Endothelial cell of umbilical vein (primary cell): ENCODE measurements at regions not wholly inside any gene's neighbourhood (a gene's known extent, or its start where the extent isn't known, plus 50 kb on each side); places are given as distances from the start of the nearest gene placed in this dataset.

Experiments
- BruUV-seq: library from RNA; stranded (reverse); fragments of 400-500 nt; replicated peaks from 2 replicates; lab custom pipeline; 2021; lab: Mats Ljungman, UMichigan
- CTCF ChIA-PET: fragments of 300-600, 350-600 bp; sonication (Branson Sonifier 250); formaldehyde crosslinking; loops from one replicate; lab custom pipeline; 2021; ENCODE audit warnings: antibody characterized with exemption, inconsistent platforms; lab: Charles Lee
- POLR2A ChIA-PET: fragments of 300-600, 350-600 bp; sonication (Branson Sonifier 250); formaldehyde crosslinking; loops from one replicate; lab custom pipeline; 2021; ENCODE audit warnings: antibody characterized with exemption, inconsistent platforms; lab: Charles Lee
- DNase-seq: peaks from one replicate; pipeline ENCODE4 v3.0.0-alpha.2; 2011; ENCODE audit warnings: low read depth, low spot score
- FAIRE-seq: peaks from 2 replicates; lab custom pipeline; 2011; peaks lifted over from hg19 to GRCh38; lab: Jason Lieb, UNC
- H2AFZ ChIP-seq: 2 replicates; pipeline ENCODE4 v1.6.0; 2012; ENCODE audit warnings: low read depth, low read length, control low read depth, inconsistent platforms
- H3K27ac ChIP-seq: 2 replicates; pipeline ENCODE4 v1.5.1; 2011; ENCODE audit warnings: low read depth, mild to moderate bottlenecking, control low read depth, low read length, moderate library complexity; ENCODE audit not compliant: insufficient read depth
- H3K27me3 ChIP-seq, 2 experiments: 2 replicates each; pipeline versions ENCODE4 v1.6.0 to v1.6.1; 2011; ENCODE audit warnings: low read length in 2 of 2, mixed read lengths in 1 of 2; ENCODE audit not compliant: control insufficient read depth in 2 of 2, insufficient read depth in 2 of 2
- H3K36me3 ChIP-seq, 2 experiments: 2 replicates in 1 of 2; 3 replicates in 1 of 2; pipeline ENCODE4 v1.5.1; 2011; ENCODE audit warnings: low read length in 2 of 2, mild to moderate bottlenecking in 1 of 2, moderate library complexity in 1 of 2; ENCODE audit not compliant: control insufficient read depth in 2 of 2, insufficient read depth in 2 of 2; ENCODE audit errors: extremely low read depth in 1 of 2
- H3K4me1 ChIP-seq: 3 replicates; pipeline ENCODE4 v1.5.1; 2011; ENCODE audit warnings: mild to moderate bottlenecking, low read length; ENCODE audit not compliant: control insufficient read depth, insufficient read depth; ENCODE audit errors: extremely low read depth
- H3K4me2 ChIP-seq: 2 replicates; pipeline ENCODE4 v1.6.1; 2011; ENCODE audit warnings: low read length, control low read depth, mixed read lengths; ENCODE audit not compliant: insufficient read depth
- H3K4me3 ChIP-seq, 3 experiments: fragments of 200-600 bp in 1 of 3; sonication (generic), shearing (Covaris generic) in 1 of 3; replicated peaks in 1 of 3; 2 replicates each; pipeline ENCODE4 v1.5.1; 2011 to 2016; ENCODE audit warnings: control low read depth in 3 of 3, low read length in 3 of 3, mild to moderate bottlenecking in 2 of 3, inconsistent platforms in 1 of 3, low read depth in 1 of 3, moderate library complexity in 1 of 3; ENCODE audit not compliant: insufficient read depth in 1 of 3
- H3K79me2 ChIP-seq: 2 replicates; pipeline ENCODE4 v1.6.0; 2012; ENCODE audit warnings: low read length, inconsistent platforms; ENCODE audit not compliant: control insufficient read depth, insufficient read depth
- H3K9ac ChIP-seq: replicated peaks from 2 replicates; pipeline ENCODE3; 2011; ENCODE audit warnings: low read length, control low read depth; ENCODE audit not compliant: insufficient read depth; ENCODE audit errors: extremely low read depth
- H3K9me1 ChIP-seq: replicated peaks from 3 replicates; pipeline ENCODE4 v1.6.0; 2011; ENCODE audit warnings: mild to moderate bottlenecking, low read length; ENCODE audit not compliant: control insufficient read depth, insufficient read depth; ENCODE audit errors: extremely low read depth
- H3K9me3 ChIP-seq: replicated peaks from 2 replicates; pipeline ENCODE4 v1.5.1; 2012; ENCODE audit warnings: low read length, inconsistent platforms; ENCODE audit not compliant: control insufficient read depth, insufficient read depth
- H4K20me1 ChIP-seq: replicated peaks from 2 replicates; pipeline ENCODE3; 2011; ENCODE audit warnings: mild to moderate bottlenecking, low read length; ENCODE audit not compliant: control insufficient read depth, insufficient read depth; ENCODE audit errors: extremely low read depth
- CTCF ChIP-seq, 2 donors: IDR thresholded peaks; 1 replicate in 1 of 2; 2 replicates in 1 of 2; pipeline ENCODE4 v1.5.1; 2011; ENCODE audit warnings: low read length in 2 of 2, mild to moderate bottlenecking in 2 of 2, moderate library complexity in 2 of 2, control low read depth in 1 of 2, inconsistent platforms in 1 of 2, low read depth in 1 of 2; ENCODE audit not compliant: insufficient read depth in 1 of 2; ENCODE audit errors: extremely low read depth in 1 of 2
- EZH2 ChIP-seq: IDR thresholded peaks from 2 replicates; pipeline ENCODE4 v1.6.1; 2012; ENCODE audit warnings: borderline replicate concordance, low read depth, mild to moderate bottlenecking, moderate library complexity, low read length, inconsistent platforms; ENCODE audit not compliant: severe bottlenecking
- FOS ChIP-seq: IDR thresholded peaks from 2 replicates; pipeline ENCODE4 v1.6.1; 2011; ENCODE audit warnings: mild to moderate bottlenecking, low read length, moderate library complexity, borderline replicate concordance; ENCODE audit not compliant: insufficient read depth
- GATA2 ChIP-seq: IDR thresholded peaks from 2 replicates; pipeline ENCODE4 v1.7.0; 2011; ENCODE audit warnings: low read depth, mild to moderate bottlenecking, moderate library complexity, mixed read lengths, low read length; ENCODE audit not compliant: insufficient read length, insufficient read depth
- JUN ChIP-seq: IDR thresholded peaks from 2 replicates; pipeline ENCODE4 v1.6.1; 2011; ENCODE audit warnings: borderline replicate concordance, low read depth; ENCODE audit not compliant: insufficient read length, insufficient read depth
- MAX ChIP-seq: IDR thresholded peaks from 2 replicates; pipeline ENCODE4 v1.6.1; 2011; ENCODE audit not compliant: insufficient read depth, insufficient read length
- MYC ChIP-seq: IDR thresholded peaks from one replicate; pipeline ENCODE4 v1.6.1; 2011; ENCODE audit warnings: mild to moderate bottlenecking, low read depth, low read length
- POLR2A ChIP-seq: IDR thresholded peaks from 2 replicates; pipeline ENCODE4 v1.6.1; 2012; ENCODE audit warnings: low read depth, mild to moderate bottlenecking, control low read depth, low read length
- POLR2AphosphoS5 ChIP-seq: IDR thresholded peaks from 2 replicates; pipeline ENCODE4 v1.6.1; 2012; ENCODE audit warnings: low read depth, mild to moderate bottlenecking, control low read depth, low read length, moderate library complexity; ENCODE audit not compliant: insufficient read depth
- dilution Hi-C: fragments of 300-500 bp; cut with MboI; formaldehyde crosslinking; loops from one replicate; pipeline ENCODE4 v1.15.0; 2019; ENCODE audit warnings: low sequenced_read_pairs; ENCODE audit not compliant: extremely low pct_ligation_motif_present
- intact Hi-C: fragments of 100-400 bp; cut with micrococcal nuclease; formaldehyde crosslinking; loops from one replicate; pipeline ENCODE4 v1.10.0; 2022

- no peak overlapping the region for H3K4me3 ChIP-seq
- FAIRE-seq: no peak
- H4K20me1 ChIP-seq: no peaks in the 10 kb centered on the region
- intact Hi-C loops (no loop called here), dilution Hi-C loops (no loop called here)
- CTCF ChIA-PET: no interaction called here
- H3K79me2 ChIP-seq: no peaks in the 10 kb centered on the region
- H2AFZ ChIP-seq: no peak overlapping the region
- no peak overlapping the region for H3K4me2 ChIP-seq
- H3K36me3 ChIP-seq: no peaks in the 10 kb centered on the region
- no TSS peak for BruUV-seq
- H3K9me1 ChIP-seq: no peaks in the 10 kb centered on the region
- H3K9ac ChIP-seq: no peak overlapping the region
- no peak for DNase-seq
- H3K4me1 ChIP-seq: no peaks in the 10 kb centered on the region
- H3K9me3 ChIP-seq: no peaks in the 10 kb centered on the region
- POLR2A ChIA-PET: no interaction called here
- H3K27me3 ChIP-seq: no peaks in the 10 kb centered on the region
- H3K27ac ChIP-seq: no peak overlapping the region
- no peak for TF ChIP-seq POLR2A
- no peak for TF ChIP-seq FOS
- TF ChIP-seq GATA2: no peak
- no peak for TF ChIP-seq CTCF (IDR thresholded peaks at IDR 0.05; ENCODE audit: extremely low read depth in 1 of 2, insufficient read depth in 1 of 2, low read depth in 1 of 2, low read length in 2 of 2)
Measured at GRCh38 chr12:84315926-84316325, 596.7 kb downstream of the SLC6A15 start.

DNA sequence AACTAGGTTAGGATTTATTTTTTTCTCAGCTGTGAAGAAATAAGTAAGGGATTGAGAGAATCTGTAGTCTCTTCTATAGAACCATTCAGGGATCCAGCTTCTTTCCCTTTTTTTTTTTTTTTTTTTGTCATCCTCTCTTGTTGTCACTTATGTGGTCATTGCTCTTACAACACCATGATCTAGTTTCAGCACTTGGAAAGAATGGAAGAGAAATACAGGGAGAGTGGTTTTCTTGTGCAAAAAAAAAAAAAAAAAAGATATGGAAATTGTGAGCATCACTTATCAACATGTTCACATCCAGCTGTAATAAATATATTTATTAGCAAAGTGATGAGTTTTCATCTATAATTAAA lies 599.3 kb downstream of the SLC6A15 start:
- BruUV-seq: no TSS peak
- no peaks in the 10 kb centered on the region for H4K20me1 ChIP-seq

More for the DNA sequence above, 599.3 kb downstream of the SLC6A15 start:
- Histone ChIP-seq H3K9me1 (no peaks in the 10 kb centered on the region), H3K4me1 (no peaks in the 10 kb centered on the region), H3K9me3 (no peaks in the 10 kb centered on the region), H2AFZ (no peak overlapping the region), H3K9ac (no peak overlapping the region), H3K79me2 (no peaks in the 10 kb centered on the region), H3K4me2 (no peak overlapping the region), H3K4me3 (no peak overlapping the region), H3K27ac (no peak overlapping the region), H3K27me3 (no peaks in the 10 kb centered on the region), H3K36me3 (no peaks in the 10 kb centered on the region)
- FAIRE-seq (no peak), DNase-seq (no peak)
- intact Hi-C loops: no loop called here
- no peak for TF ChIP-seq FOS
- no peak for TF ChIP-seq CTCF (IDR thresholded peaks at IDR 0.05; ENCODE audit: extremely low read depth in 1 of 2, insufficient read depth in 1 of 2, low read depth in 1 of 2, low read length in 2 of 2)
- no peak for TF ChIP-seq GATA2
- no peak for TF ChIP-seq EZH2
- no peak for TF ChIP-seq MAX
- no peak for TF ChIP-seq POLR2A
- no peak for TF ChIP-seq MYC
- TF ChIP-seq JUN: no peak
- TF ChIP-seq POLR2AphosphoS5: no peak
- ChIA-PET POLR2A (no interaction called here), CTCF (interaction anchor here (0.5 kb wide), 1 partner anchor 76 kb away, joined by 4 read pairs; no protein-coding TSS in a partner anchor)
- dilution Hi-C loops: no loop called here
